Stomach (tissue), 8 donors: ENCODE measurements at regions not wholly inside any gene's neighbourhood (a gene's known extent, or its start where the extent isn't known, plus 50 kb on each side); places are given as distances from the start of the nearest gene placed in this dataset.
A peak's percentile ranks its signal among the peaks of the same experiment; 100 is the strongest.

Experiments
- DNase-seq, 2 donors: peaks; one replicate each; pipeline versions ENCODE4 v3.0.0 to v3.0.0-alpha.2; 2013 to 2019
- H3K27ac ChIP-seq, 5 donors: fragments of 200-600 bp in 4 of 5; sonication (generic) in 4 of 5; one replicate each; pipeline ENCODE4 v1.5.1; 2013 to 2019; ENCODE audit warnings: mild to moderate bottlenecking in 1 of 5, moderate library complexity in 1 of 5
- H3K27me3 ChIP-seq, 3 donors: fragments of 200-600 bp; sonication (generic); one replicate each; pipeline ENCODE4 v1.5.1; 2017 to 2019; ENCODE audit warnings: mixed run types in 1 of 3
- H3K36me3 ChIP-seq, 4 donors: fragments of 200-600 bp; sonication (generic); 1 replicate in 3 of 4; 2 replicates in 1 of 4; pipeline ENCODE4 v1.5.1; 2016 to 2019
- H3K4me1 ChIP-seq, 4 donors: fragments of 200-600 bp; sonication (generic); one replicate each; pipeline ENCODE4 v1.5.1; 2016 to 2019
- H3K4me3 ChIP-seq, 4 donors: fragments of 200-600 bp; sonication (generic) in 3 of 4; one replicate each; pipeline ENCODE4 v1.5.1; 2016 to 2019; ENCODE audit warnings: mild to moderate bottlenecking in 1 of 4
- H3K9me3 ChIP-seq, 4 donors: fragments of 200-600 bp; sonication (generic); one replicate each; pipeline ENCODE4 v1.5.1; 2016 to 2019
- CTCF ChIP-seq, 7 experiments: fragments of 450-650 bp in 4 of 7; fragments of 200-600 bp in 3 of 7; sonication (generic) in 3 of 7; IDR thresholded peaks; one replicate each; pipeline ENCODE4 v1.5.1; 2016 to 2019; ENCODE audit warnings: antibody characterized with exemption in 7 of 7, control low read depth in 2 of 7, mild to moderate bottlenecking in 1 of 7
- EP300 ChIP-seq: sonication (generic); formaldehyde crosslinking; IDR thresholded peaks from one replicate; pipeline ENCODE4 v1.6.1; 2017; ENCODE audit warnings: antibody characterized with exemption
- POLR2A ChIP-seq, 4 donors: fragments of 450-650 bp; IDR thresholded peaks; one replicate each; pipeline ENCODE4 v1.6.1; 2016; ENCODE audit warnings: antibody characterized with exemption in 4 of 4, control low read depth in 2 of 4, mild to moderate bottlenecking in 1 of 4, moderate library complexity in 1 of 4
- POLR2AphosphoS5 ChIP-seq, 3 donors: sonication (generic); formaldehyde crosslinking; IDR thresholded peaks; one replicate each; pipeline ENCODE4 v1.6.1; 2016; ENCODE audit warnings: antibody characterized with exemption in 3 of 3
- WGBS, 5 donors: extraction: QIAGEN DNeasy Blood & Tissue Kit in 3 of 5; methylation state at CpG; one replicate each; pipeline versions ENCODE4 v1.1.5 to v1.1.7; 2013 to 2018; 5-methylcytosine and 5-hydroxymethylcytosine counted together
- intact Hi-C: fragments of 100-400 bp; cut with DNase I; formaldehyde crosslinking; loops from one replicate; pipeline ENCODE4 v1.15.1; 2023; ENCODE audit warnings: low total_unique reads
- donor health status: healthy with polysubstance abuse.
- donor health status: Bipolar disorder and iron deficiency.
- donor health status: healthy.

DNA sequence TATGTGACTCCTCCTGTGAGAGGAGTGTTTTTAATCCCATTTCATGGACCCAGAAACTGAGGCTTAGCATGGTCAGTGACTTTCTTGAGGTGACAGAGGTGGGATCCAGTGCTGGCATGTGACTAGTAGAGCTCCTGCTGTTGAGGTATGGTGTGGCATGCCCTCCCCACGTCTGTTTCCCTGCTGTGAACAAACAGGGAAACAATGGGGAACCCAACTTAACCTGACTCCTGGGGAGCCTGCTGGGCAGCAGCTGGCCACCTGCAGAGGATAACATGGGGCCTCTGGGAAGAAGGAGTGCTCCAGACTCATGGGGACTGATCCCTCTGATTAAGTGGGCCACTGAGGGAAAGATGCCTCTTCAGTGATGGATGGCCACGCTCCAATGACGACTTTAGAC, 114.0 kb downstream of the BEGAIN start:
- H3K27me3 ChIP-seq, result no peaks in the 10 kb centered on the region
- no peak overlapping the region for H3K27ac ChIP-seq
- intact Hi-C loops, result no loop called here
- H3K9me3 ChIP-seq, result no peaks in the 10 kb centered on the region
- H3K4me1 ChIP-seq, result no peaks in the 10 kb centered on the region
- 75 to 84% (median 78%) methylated on average over 1 to 3 of the region's 3 CpGs for WGBS, 5 donors
- DNase-seq, result no peak
- TF ChIP-seq CTCF (IDR thresholded peaks at IDR 0.05), result no peak
- TF ChIP-seq POLR2AphosphoS5 (IDR thresholded peaks at IDR 0.05), result no peak
- no peak for TF ChIP-seq POLR2A (IDR thresholded peaks at IDR 0.05)
- no peak for TF ChIP-seq EP300
- no peak overlapping the region for H3K4me3 ChIP-seq
- H3K36me3 ChIP-seq, result peaks cover 0 to 31% (median 28%) of the 10 kb centered on the region in 4 donors

GRCh38 chr14:100474196-100474595, 113.0 kb downstream of the BEGAIN start:
- intact Hi-C loops, result no loop called here
- 90 to 94% (median 92%) methylated on average over 8 of the region's 8 CpGs for WGBS, 5 donors
- Histone ChIP-seq H3K36me3 (peaks cover 0 to 24% (median 19%) of the 10 kb centered on the region in 4 donors), H3K9me3 (no peaks in the 10 kb centered on the region), H3K27me3 (no peaks in the 10 kb centered on the region), H3K27ac (no peak overlapping the region), H3K4me3 (no peak overlapping the region), H3K4me1 (no peaks in the 10 kb centered on the region)
- TF ChIP-seq EP300 (no peak), CTCF (IDR thresholded peaks at IDR 0.05) (no peak), POLR2AphosphoS5 (IDR thresholded peaks at IDR 0.05) (no peak), POLR2A (IDR thresholded peaks at IDR 0.05) (no peak)
- no peak for DNase-seq

GRCh38 chr14:100475268-100475667, 111.9 kb downstream of the BEGAIN start:
- intact Hi-C loops, result no loop called here
- H3K27ac ChIP-seq, result no peak overlapping the region
- H3K4me3 ChIP-seq, result no peak overlapping the region
- H3K9me3 ChIP-seq, result no peaks in the 10 kb centered on the region
- DNase-seq, result no peak
- H3K27me3 ChIP-seq, result no peaks in the 10 kb centered on the region
- H3K4me1 ChIP-seq, result no peaks in the 10 kb centered on the region
- WGBS, 5 donors, result 96 to 99% (median 99%) methylated on average over 7 of the region's 7 CpGs
- TF ChIP-seq POLR2AphosphoS5 (IDR thresholded peaks at IDR 0.05) (no peak), POLR2A (IDR thresholded peaks at IDR 0.05) (no peak), EP300 (no peak), CTCF (IDR thresholded peaks at IDR 0.05) (no peak)
- peaks cover 0 to 13% (median 8%) of the 10 kb centered on the region in 4 donors for H3K36me3 ChIP-seq

DNA sequence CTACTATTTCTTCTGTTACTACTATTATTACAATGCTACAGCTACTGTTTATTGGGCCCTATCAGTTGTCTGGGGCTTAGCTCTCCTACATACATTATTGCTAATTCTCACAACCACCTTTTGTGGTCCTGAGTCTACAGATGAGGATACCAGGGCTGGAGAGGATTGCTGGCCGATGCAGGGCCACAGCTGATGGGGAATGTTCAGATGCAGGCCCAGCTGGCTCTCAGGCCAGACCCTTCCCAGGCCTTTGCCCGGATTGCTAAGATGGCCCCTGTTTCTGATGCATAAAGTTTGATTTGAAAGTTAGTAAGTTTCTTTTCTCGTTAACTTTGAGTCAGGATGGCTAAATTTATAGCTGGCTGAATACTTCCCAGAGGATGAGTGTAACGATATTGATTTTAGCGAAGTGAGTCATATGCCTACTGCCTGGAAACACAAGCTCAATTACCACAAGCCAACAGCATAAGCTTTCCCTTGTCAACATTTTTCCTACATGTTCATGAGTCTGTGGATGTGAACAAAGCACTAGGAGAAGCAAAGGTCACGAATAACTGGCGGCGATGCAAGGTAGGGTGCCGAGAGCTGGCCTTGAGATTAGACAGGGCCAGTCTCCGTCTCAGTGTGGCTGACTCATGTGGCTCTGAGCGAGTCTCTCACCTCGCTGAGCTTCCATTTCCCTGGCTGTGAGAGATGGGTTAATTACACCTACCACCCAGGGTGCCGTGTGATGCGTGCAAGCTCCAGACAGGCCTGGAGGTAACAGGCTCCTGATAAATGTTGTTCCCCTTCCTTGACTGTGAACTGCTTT, 111.0 kb downstream of the BEGAIN start:
- Histone ChIP-seq H3K27ac (peak overlapping the region in 2 of 5 donors; percentile 33 to 42), H3K9me3 (no peaks in the 10 kb centered on the region), H3K27me3 (no peaks in the 10 kb centered on the region), H3K4me3 (no peak overlapping the region), H3K36me3 (peaks cover 0 to 5% (median under 1%) of the 10 kb centered on the region in 4 donors), H3K4me1 (no peaks in the 10 kb centered on the region)
- 71 to 88% (median 79%) methylated on average over 14 of the region's 14 CpGs for WGBS, 5 donors
- TF ChIP-seq POLR2AphosphoS5 (IDR thresholded peaks at IDR 0.05) (peak in 1 of 3 donors; percentile 60), CTCF (IDR thresholded peaks at IDR 0.05) (no peak)
- DNase-seq, result peak; percentile 30 to 42
- intact Hi-C loops, result no loop called here
